H1 (cell line): ENCODE measurements at regions not wholly inside any gene's neighbourhood (a gene's known extent, or its start where the extent isn't known, plus 50 kb on each side); places are given as distances from the start of the nearest gene placed in this dataset.

Experiments used
- MAX ChIP-seq: IDR thresholded peaks from 2 replicates; pipeline ENCODE4 v1.6.1; 2012; ENCODE audit warnings: inconsistent platforms
- SIN3A ChIP-seq, 2 experiments: IDR thresholded peaks in 1 of 2; conservative IDR thresholded peaks in 1 of 2; 2 replicates each; pipeline ENCODE4 v1.6.1; 2011 to 2012; ENCODE audit warnings: low read length in 2 of 2, improper control_type of control experiment in 1 of 2, low read depth in 1 of 2, mild to moderate bottlenecking in 1 of 2

GRCh38 chr13:32852526-32852925 lies 163.7 kb upstream of the KL start (continued):
- TF ChIP-seq SIN3A (conservative IDR thresholded peaks at IDR 0.05 in 1 of 2, IDR thresholded peaks at IDR 0.05 in 1 of 2; ENCODE audit: low read depth in 1 of 2, low read length in 2 of 2) (no peak), MAX (no peak)
